ENCODE measurements at regions not wholly inside any gene's neighbourhood (a gene's known extent, or its start where the extent isn't known, plus 50 kb on each side); places are given as distances from the start of the nearest gene placed in this dataset.

GRCh38 chr13:21322327-21322965 is 136.7 kb downstream of the ZDHHC20 start:
- no peak for DNase-seq (ENCODE audit: low read depth)
- no peak overlapping the region for H3K4me3 ChIP-seq (ENCODE audit: control insufficient read depth, low read depth, low read length)
- no peak for TF ChIP-seq CTCF (IDR thresholded peaks at IDR 0.05; ENCODE audit: control insufficient read depth, insufficient read depth, low read depth, low read length, missing control alignments)

All from AG09309 (cell line).